ENCODE measurements at regions not wholly inside any gene's neighbourhood (a gene's known extent, or its start where the extent isn't known, plus 50 kb on each side); places are given as distances from the start of the nearest gene placed in this dataset.

- Histone ChIP-seq H3K9me2 (ENCODE audit: insufficient read depth) (no peaks in the 10 kb centered on the region; the same call in 1 of the 2 replicates), H2AFZ (no peak overlapping the region), H3K27ac (no peak overlapping the region), H3K4me3 (no peak overlapping the region), H3K36me3 (ENCODE audit: low read depth) (no peaks in the 10 kb centered on the region), H3F3A (ENCODE audit: insufficient read depth, low read depth) (no peaks in the 10 kb centered on the region), H3K4me2 (no peak overlapping the region), H3K4me1 (replicated peaks; ENCODE audit: insufficient read depth) (no peaks in the 10 kb centered on the region), H3K79me2 (ENCODE audit: low read depth) (no peaks in the 10 kb centered on the region), H3K27me3 (ENCODE audit: insufficient read depth, low read depth) (peaks cover 43% of the 10 kb centered on the region), H3K9me3 (ENCODE audit: insufficient read depth, low read depth) (no peaks in the 10 kb centered on the region), H4K20me1 (ENCODE audit: insufficient read depth) (no peaks in the 10 kb centered on the region)
- POLR2A ChIA-PET (ENCODE audit: unreplicated experiment), result no interaction called here
- BruUV-seq (replicated peaks), result no TSS peak
- TF ChIP-seq CTCF (conservative IDR thresholded peaks at IDR 0.05), result no peak
- TF ChIP-seq EZH2 (IDR thresholded peaks at IDR 0.05; ENCODE audit: low read depth), result no peak
- intact Hi-C loops (cut with micrococcal nuclease; ENCODE audit: unreplicated experiment), result no loop called here
- CTCF ChIA-PET, result no interaction called here
- no peak for DNase-seq
These were observed 275.2 kb downstream of the DACT1 start for GRCh38 chr14:58912799-58913432.

GRCh38 chr14:58914279-58914855 is 274.1 kb upstream of the DAAM1 start:
- Histone ChIP-seq H3K27me3 (ENCODE audit: insufficient read depth, low read depth) (peaks cover 43% of the 10 kb centered on the region), H4K20me1 (ENCODE audit: insufficient read depth) (no peaks in the 10 kb centered on the region), H2AFZ (no peak overlapping the region), H3F3A (ENCODE audit: insufficient read depth, low read depth) (no peaks in the 10 kb centered on the region), H3K9me2 (ENCODE audit: insufficient read depth) (no peaks in the 10 kb centered on the region; the same call in 1 of the 2 replicates), H3K4me2 (no peak overlapping the region), H3K79me2 (ENCODE audit: low read depth) (no peaks in the 10 kb centered on the region), H3K9me3 (ENCODE audit: insufficient read depth, low read depth) (no peaks in the 10 kb centered on the region), H3K36me3 (ENCODE audit: low read depth) (no peaks in the 10 kb centered on the region), H3K4me1 (replicated peaks; ENCODE audit: insufficient read depth) (no peaks in the 10 kb centered on the region), H3K4me3 (no peak overlapping the region), H3K27ac (no peak overlapping the region)
- no peak for DNase-seq
- no TSS peak for BruUV-seq (replicated peaks)
- intact Hi-C loops (cut with micrococcal nuclease; ENCODE audit: unreplicated experiment), result no loop called here
- ChIA-PET CTCF (no interaction called here), POLR2A (ENCODE audit: unreplicated experiment) (no interaction called here)
- TF ChIP-seq EZH2 (IDR thresholded peaks at IDR 0.05; ENCODE audit: low read depth) (no peak), CTCF (conservative IDR thresholded peaks at IDR 0.05) (no peak)

- CTCF ChIA-PET, result no interaction called here
- intact Hi-C loops (cut with micrococcal nuclease; ENCODE audit: unreplicated experiment), result no loop called here
- no TSS peak for BruUV-seq (replicated peaks)
These were observed 272.8 kb upstream of the DAAM1 start for GRCh38 chr14:58915646-58916045.

More at GRCh38 chr14:58915646-58916045, 272.8 kb upstream of the DAAM1 start:
- Histone ChIP-seq H3K9me2 (ENCODE audit: insufficient read depth) (no peaks in the 10 kb centered on the region), H3K4me1 (replicated peaks; ENCODE audit: insufficient read depth) (no peaks in the 10 kb centered on the region), H3K79me2 (ENCODE audit: low read depth) (no peaks in the 10 kb centered on the region), H2AFZ (no peak overlapping the region), H3K27ac (no peak overlapping the region), H3K4me3 (no peak overlapping the region), H3K36me3 (ENCODE audit: low read depth) (no peaks in the 10 kb centered on the region), H3K27me3 (ENCODE audit: insufficient read depth, low read depth) (peaks cover 43% of the 10 kb centered on the region), H4K20me1 (ENCODE audit: insufficient read depth) (no peaks in the 10 kb centered on the region), H3K9me3 (ENCODE audit: insufficient read depth, low read depth) (no peaks in the 10 kb centered on the region), H3K4me2 (no peak overlapping the region), H3F3A (ENCODE audit: insufficient read depth, low read depth) (no peaks in the 10 kb centered on the region)
- TF ChIP-seq EZH2 (IDR thresholded peaks at IDR 0.05; ENCODE audit: low read depth) (no peak), CTCF (conservative IDR thresholded peaks at IDR 0.05) (no peak)
- DNase-seq, result no peak
- POLR2A ChIA-PET (ENCODE audit: unreplicated experiment), result no interaction called here
